Sigmoid colon (tissue), 6 donors: ENCODE measurements at regions not wholly inside any gene's neighbourhood (a gene's known extent, or its start where the extent isn't known, plus 50 kb on each side); places are given as distances from the start of the nearest gene placed in this dataset.

Experiments
- DNase-seq: peaks from one replicate; pipeline ENCODE4 v3.0.0-alpha.2; 2019
- H3K27ac ChIP-seq, 4 donors: fragments of 200-600 bp; sonication (generic); one replicate each; pipeline ENCODE4 v1.5.1; 2016 to 2019; ENCODE audit warnings: mild to moderate bottlenecking in 1 of 4
- H3K27me3 ChIP-seq, 3 donors: fragments of 200-600 bp; sonication (generic); one replicate each; pipeline ENCODE4 v1.5.1; 2019; ENCODE audit warnings: mild to moderate bottlenecking in 1 of 3
- H3K36me3 ChIP-seq, 4 donors: fragments of 200-600 bp; sonication (generic); one replicate each; pipeline ENCODE4 v1.5.1; 2016 to 2019
- H3K4me1 ChIP-seq, 4 donors: fragments of 200-600 bp; sonication (generic); one replicate each; pipeline ENCODE4 v1.5.1; 2017 to 2019
- H3K4me3 ChIP-seq, 4 donors: fragments of 200-600 bp; sonication (generic); one replicate each; pipeline ENCODE4 v1.5.1; 2017 to 2019; ENCODE audit warnings: mild to moderate bottlenecking in 2 of 4, moderate library complexity in 1 of 4
- H3K9me3 ChIP-seq, 4 donors: fragments of 200-600 bp in 3 of 4; sonication (generic) in 3 of 4; one replicate each; pipeline versions ENCODE4 v1.5.1 to v1.6.1; 2013 to 2019
- CTCF ChIP-seq, 4 experiments: fragments of 450-650 bp in 3 of 4; fragments of 200-600 bp in 1 of 4; IDR thresholded peaks; one replicate each; pipeline ENCODE4 v1.5.1; 2016 to 2019; ENCODE audit warnings: antibody characterized with exemption in 4 of 4, mild to moderate bottlenecking in 3 of 4, moderate library complexity in 2 of 4
- EP300 ChIP-seq, 4 donors: sonication (generic); formaldehyde crosslinking; IDR thresholded peaks; one replicate each; pipeline ENCODE4 v1.6.1; 2017; ENCODE audit warnings: antibody characterized with exemption in 4 of 4
- POLR2A ChIP-seq, 2 donors: fragments of 450-650 bp; IDR thresholded peaks; one replicate each; pipeline ENCODE4 v1.6.1; 2016; ENCODE audit warnings: antibody characterized with exemption in 2 of 2, mild to moderate bottlenecking in 2 of 2, moderate library complexity in 2 of 2
- POLR2AphosphoS5 ChIP-seq, 4 donors: sonication (generic); formaldehyde crosslinking; IDR thresholded peaks; one replicate each; pipeline ENCODE4 v1.6.1; 2017; ENCODE audit warnings: antibody characterized with exemption in 4 of 4
- WGBS, 2 donors: extraction: QIAGEN DNeasy Blood & Tissue Kit; methylation state at CpG; one replicate each; pipeline ENCODE4 v1.1.7; 2013; 5-methylcytosine and 5-hydroxymethylcytosine counted together
- intact Hi-C: fragments of 100-400 bp; cut with DNase I; formaldehyde crosslinking; loops from one replicate; pipeline ENCODE4 v1.15.1; 2023
- donor health status: healthy with polysubstance abuse.
- donor health status: healthy.

- TF ChIP-seq EP300 (IDR thresholded peaks at IDR 0.05): no peak
- no peak for TF ChIP-seq CTCF (IDR thresholded peaks at IDR 0.05)
- TF ChIP-seq POLR2AphosphoS5 (IDR thresholded peaks at IDR 0.05): no peak
- TF ChIP-seq POLR2A (IDR thresholded peaks at IDR 0.05): no peak
- Histone ChIP-seq H3K36me3 (no peaks in the 10 kb centered on the region), H3K9me3 (no peaks in the 10 kb centered on the region), H3K4me3 (no peak overlapping the region), H3K27me3 (no peaks in the 10 kb centered on the region), H3K27ac (no peak overlapping the region), H3K4me1 (no peaks in the 10 kb centered on the region)
- no peak for DNase-seq
- intact Hi-C loops: no loop called here
- WGBS, 2 donors: 87% methylated on average over 2 of the region's 2 CpGs
Observed at GRCh38 chr11:23727794-23728193, 769.1 kb upstream of the LUZP2 start.

GRCh38 chr11:23729088-23729487 is 767.8 kb upstream of the LUZP2 start:
- H3K36me3 ChIP-seq: no peaks in the 10 kb centered on the region
- no peaks in the 10 kb centered on the region for H3K9me3 ChIP-seq
- no peaks in the 10 kb centered on the region for H3K27me3 ChIP-seq
- no peaks in the 10 kb centered on the region for H3K4me1 ChIP-seq
- no peak overlapping the region for H3K27ac ChIP-seq
- intact Hi-C loops: no loop called here
- no peak overlapping the region for H3K4me3 ChIP-seq
- WGBS, 2 donors: 88 to 96% methylated on average over 1 of the region's 1 CpG
- TF ChIP-seq POLR2AphosphoS5 (IDR thresholded peaks at IDR 0.05) (no peak), POLR2A (IDR thresholded peaks at IDR 0.05) (no peak), CTCF (IDR thresholded peaks at IDR 0.05) (no peak), EP300 (IDR thresholded peaks at IDR 0.05) (no peak)
- no peak for DNase-seq

GRCh38 chr11:23730307-23730998 is 766.4 kb upstream of the LUZP2 start:
- Histone ChIP-seq H3K4me3 (no peak overlapping the region), H3K4me1 (no peaks in the 10 kb centered on the region), H3K9me3 (no peaks in the 10 kb centered on the region), H3K27ac (no peak overlapping the region), H3K36me3 (no peaks in the 10 kb centered on the region), H3K27me3 (no peaks in the 10 kb centered on the region)
- DNase-seq: no peak
- no peak for TF ChIP-seq CTCF (IDR thresholded peaks at IDR 0.05)
- TF ChIP-seq POLR2AphosphoS5 (IDR thresholded peaks at IDR 0.05): no peak
- no peak for TF ChIP-seq EP300 (IDR thresholded peaks at IDR 0.05)
- no peak for TF ChIP-seq POLR2A (IDR thresholded peaks at IDR 0.05)
- intact Hi-C loops: no loop called here
- WGBS, 2 donors: 95 to 96% methylated on average over 43 of the region's 43 CpGs

GRCh38 chr11:23732026-23732425 is 764.8 kb upstream of the LUZP2 start:
- no peaks in the 10 kb centered on the region for H3K9me3 ChIP-seq
- no peak for TF ChIP-seq POLR2A (IDR thresholded peaks at IDR 0.05)
- no peak for TF ChIP-seq POLR2AphosphoS5 (IDR thresholded peaks at IDR 0.05)
- TF ChIP-seq CTCF (IDR thresholded peaks at IDR 0.05): no peak
- no peak for TF ChIP-seq EP300 (IDR thresholded peaks at IDR 0.05)
- H3K27ac ChIP-seq: no peak overlapping the region
- no peak for DNase-seq
- intact Hi-C loops: no loop called here
- H3K27me3 ChIP-seq: no peaks in the 10 kb centered on the region
- H3K36me3 ChIP-seq: no peaks in the 10 kb centered on the region
- 24 to 52% methylated on average over 7 of the region's 7 CpGs for WGBS, 2 donors
- H3K4me3 ChIP-seq: no peak overlapping the region
- H3K4me1 ChIP-seq: no peaks in the 10 kb centered on the region

GRCh38 chr11:23746896-23747295 is 750.0 kb upstream of the LUZP2 start:
- no peak overlapping the region for H3K27ac ChIP-seq
- 27 to 70% methylated on average over 1 of the region's 1 CpG for WGBS, 2 donors
- H3K4me3 ChIP-seq: no peak overlapping the region
- no peaks in the 10 kb centered on the region for H3K27me3 ChIP-seq
- TF ChIP-seq CTCF (IDR thresholded peaks at IDR 0.05) (no peak), EP300 (IDR thresholded peaks at IDR 0.05) (no peak), POLR2AphosphoS5 (IDR thresholded peaks at IDR 0.05) (no peak), POLR2A (IDR thresholded peaks at IDR 0.05) (no peak)
- no peaks in the 10 kb centered on the region for H3K36me3 ChIP-seq
- intact Hi-C loops: no loop called here
- H3K4me1 ChIP-seq: no peaks in the 10 kb centered on the region
- no peaks in the 10 kb centered on the region for H3K9me3 ChIP-seq
- no peak for DNase-seq
